ENCODE measurements at regions not wholly inside any gene's neighbourhood (a gene's known extent, or its start where the extent isn't known, plus 50 kb on each side); places are given as distances from the start of the nearest gene placed in this dataset.

- no peak for TF ChIP-seq CTCF (conservative IDR thresholded peaks at IDR 0.05; ENCODE audit: low read depth, low read length)
- TF ChIP-seq EZH2 (IDR thresholded peaks at IDR 0.05; ENCODE audit: low read length, unreplicated experiment) = no peak
- TF ChIP-seq EZH2phosphoT487 (IDR thresholded peaks at IDR 0.05; ENCODE audit: borderline replicate concordance, low read length) = no peak
These were observed 392.8 kb downstream of the PTH2R start for GRCh38 chr2:208799397-208799796.

Data from PC-3 (cell line).